ENCODE measurements at regions not wholly inside any gene's neighbourhood (a gene's known extent, or its start where the extent isn't known, plus 50 kb on each side); places are given as distances from the start of the nearest gene placed in this dataset.

GRCh38 chr12:127396734-127397133, 870.2 kb upstream of the TMEM132C start:
- TF ChIP-seq CTCF (conservative IDR thresholded peaks at IDR 0.05; ENCODE audit: low read depth, low read length) (no peak), EZH2phosphoT487 (IDR thresholded peaks at IDR 0.05; ENCODE audit: borderline replicate concordance, low read length) (no peak)

Measured in PC-3 (cell line).